Activated naive CD8-positive, alpha-beta T cell treated with anti-CD3 and anti-CD28 coated beads, Interleukin-2, amount 50 U/mL, for 24 hours (primary cell): ENCODE measurements at regions not wholly inside any gene's neighbourhood (a gene's known extent, or its start where the extent isn't known, plus 50 kb on each side); places are given as distances from the start of the nearest gene placed in this dataset.

ENCODE experiments used
- ATAC-seq: fragments of 150-1000 bp; cut with Tn5 transposase; one replicate; pipeline ENCODE4 v1.10.0; 2021
- DNase-seq: peaks from one replicate; pipeline ENCODE4 v3.0.0; 2021
- H3K27ac Mint-ChIP-seq: one replicate; pipeline ENCODE4 v1.8.0; 2021; ENCODE audit warnings: mild to moderate bottlenecking, mixed read lengths
- H3K27me3 Mint-ChIP-seq: one replicate; pipeline ENCODE4 v1.8.0; 2021; ENCODE audit warnings: mixed read lengths
- H3K36me3 Mint-ChIP-seq: one replicate; pipeline ENCODE4 v1.8.0; 2021; ENCODE audit warnings: low read depth, mixed read lengths
- H3K4me1 Mint-ChIP-seq: one replicate; pipeline ENCODE4 v1.8.0; 2021; ENCODE audit warnings: mixed read lengths
- H3K4me3 Mint-ChIP-seq: one replicate; pipeline ENCODE4 v1.8.0; 2021; ENCODE audit warnings: mild to moderate bottlenecking, moderate library complexity, mixed read lengths
- H3K9me3 Mint-ChIP-seq: one replicate; pipeline ENCODE4 v1.8.0; 2021; ENCODE audit warnings: mixed read lengths

DNA sequence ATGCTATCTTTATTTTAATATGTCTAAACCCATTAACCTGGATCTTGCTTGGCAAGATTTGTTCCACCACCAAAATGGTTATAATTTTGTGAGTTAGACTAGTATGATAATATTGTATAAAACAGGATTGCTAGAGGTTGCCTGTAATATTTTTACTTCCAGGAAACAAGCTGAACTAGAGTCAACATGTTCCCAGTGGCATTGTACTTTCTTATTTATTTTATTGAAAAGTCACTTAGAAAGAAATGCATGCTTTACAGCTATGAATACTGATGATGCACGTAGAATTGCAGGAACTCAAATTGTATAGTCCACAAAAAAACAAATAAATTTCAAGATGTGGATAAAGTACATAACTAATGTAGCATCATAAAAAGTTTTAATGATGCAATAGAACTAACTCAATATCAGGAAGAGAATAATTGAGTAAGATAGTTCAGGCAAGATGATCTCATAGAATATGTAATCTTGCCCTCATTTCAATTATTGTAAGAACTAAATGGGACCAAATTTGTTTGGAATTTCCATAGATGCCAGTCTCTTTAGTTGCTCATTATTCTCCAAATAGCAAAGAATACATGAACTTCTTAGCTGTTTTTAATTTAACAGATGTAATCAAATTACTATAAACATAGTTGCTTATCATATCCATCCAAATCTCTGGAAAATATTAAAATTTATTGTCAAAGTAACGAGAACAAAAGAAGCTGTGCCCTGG is 451.8 kb downstream of the COL12A1 start:
- no peak overlapping the region for H3K4me3 Mint-ChIP-seq
- H3K27ac Mint-ChIP-seq: no peak overlapping the region
- H3K9me3 Mint-ChIP-seq: no peaks in the 10 kb centered on the region
- no peaks in the 10 kb centered on the region for H3K36me3 Mint-ChIP-seq
- H3K27me3 Mint-ChIP-seq: no peaks in the 10 kb centered on the region
- no peak for ATAC-seq
- H3K4me1 Mint-ChIP-seq: no peaks in the 10 kb centered on the region
- DNase-seq: no peak

DNA sequence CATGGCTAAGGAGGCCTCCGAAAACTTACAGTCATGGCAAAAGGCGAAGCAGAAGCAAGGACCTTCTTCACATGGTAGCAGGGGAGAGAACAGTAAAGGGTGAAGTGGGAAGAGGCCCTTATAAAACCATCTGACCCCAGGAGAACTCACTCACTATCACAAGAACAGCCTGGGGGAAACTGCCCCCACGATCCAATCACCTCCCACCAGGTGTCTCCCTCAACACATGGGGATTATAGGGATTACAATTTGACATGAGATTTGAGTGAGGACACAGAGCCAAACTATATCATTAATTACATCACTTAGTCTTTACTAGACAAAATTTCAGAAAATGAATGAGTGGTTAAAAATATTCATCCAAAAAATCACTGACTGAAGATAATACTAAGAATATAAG is 453.6 kb downstream of the COL12A1 start:
- H3K9me3 Mint-ChIP-seq: no peaks in the 10 kb centered on the region
- no peak overlapping the region for H3K4me3 Mint-ChIP-seq
- DNase-seq: no peak
- no peaks in the 10 kb centered on the region for H3K27me3 Mint-ChIP-seq
- no peaks in the 10 kb centered on the region for H3K36me3 Mint-ChIP-seq
- H3K4me1 Mint-ChIP-seq: no peaks in the 10 kb centered on the region
- ATAC-seq: no peak
- H3K27ac Mint-ChIP-seq: no peak overlapping the region

DNA sequence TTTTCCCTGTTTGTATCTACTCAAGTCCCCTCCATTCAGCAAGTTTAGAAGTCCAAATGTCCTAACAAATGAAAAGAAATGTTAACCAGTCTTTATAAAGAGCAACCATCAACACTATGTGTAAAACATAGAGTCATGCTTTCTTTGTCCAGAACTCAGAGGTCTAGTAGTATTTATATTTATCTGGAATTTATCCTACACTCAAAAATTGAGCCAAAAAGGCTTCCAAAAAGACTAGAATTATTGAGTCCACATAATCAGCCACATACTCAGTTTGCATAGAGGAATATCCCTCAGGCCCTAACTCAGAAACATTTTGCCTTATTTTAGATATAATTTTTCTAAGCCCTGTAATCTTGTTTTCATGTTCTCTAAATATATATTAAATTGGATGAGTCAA is 455.0 kb downstream of the COL12A1 start:
- Mint-ChIP-seq H3K27me3 (no peaks in the 10 kb centered on the region), H3K4me1 (no peaks in the 10 kb centered on the region), H3K9me3 (no peaks in the 10 kb centered on the region), H3K36me3 (no peaks in the 10 kb centered on the region), H3K4me3 (no peak overlapping the region), H3K27ac (no peak overlapping the region)
- no peak for DNase-seq
- no peak for ATAC-seq

DNA sequence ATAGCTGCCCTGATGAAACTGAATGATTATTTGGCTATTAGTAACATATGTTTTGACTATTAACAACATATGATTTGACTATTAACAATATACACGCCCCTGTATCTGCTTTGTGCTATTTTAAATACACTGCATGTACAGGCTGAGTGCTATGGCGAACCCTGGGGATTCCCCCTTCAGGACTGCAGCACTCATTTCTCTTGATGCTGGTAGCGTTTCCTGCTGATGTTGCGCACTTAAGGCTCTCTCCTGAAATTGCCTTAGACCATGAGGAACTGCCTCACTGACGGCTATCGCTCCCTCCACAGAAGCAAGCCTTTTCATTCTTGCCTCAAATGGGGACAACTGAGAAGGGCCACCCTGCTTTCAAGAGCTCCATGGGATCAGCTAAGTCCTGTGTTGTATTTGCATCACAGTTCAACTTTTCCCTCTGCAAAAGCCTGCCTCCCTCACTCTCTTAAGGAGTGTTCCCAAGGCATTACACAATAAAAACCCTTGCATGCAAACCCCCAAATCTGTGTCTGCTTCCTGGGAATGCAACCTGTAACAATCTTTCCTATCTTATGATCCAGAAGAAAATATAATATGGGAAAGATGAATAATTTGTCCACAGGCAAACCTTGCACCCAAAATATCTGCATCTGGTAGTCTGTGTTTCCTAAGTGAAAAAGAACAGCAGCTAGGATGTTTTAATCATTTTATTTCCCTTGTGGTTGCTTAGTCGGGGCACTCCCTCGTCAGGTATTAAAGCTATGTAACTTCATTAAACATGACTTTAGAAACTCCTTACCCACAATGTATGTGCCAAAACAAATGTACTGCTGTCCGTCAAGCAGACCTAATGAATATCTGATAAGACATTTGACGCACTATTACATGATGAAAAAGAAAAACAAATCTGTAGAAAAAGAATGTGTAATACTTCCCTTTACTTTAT is 456.4 kb downstream of the COL12A1 start:
- DNase-seq (no peak), ATAC-seq (no peak)
- no peaks in the 10 kb centered on the region for H3K9me3 Mint-ChIP-seq
- no peaks in the 10 kb centered on the region for H3K4me1 Mint-ChIP-seq
- H3K4me3 Mint-ChIP-seq: no peak overlapping the region
- no peaks in the 10 kb centered on the region for H3K27me3 Mint-ChIP-seq
- H3K36me3 Mint-ChIP-seq: no peaks in the 10 kb centered on the region
- H3K27ac Mint-ChIP-seq: no peak overlapping the region

DNA sequence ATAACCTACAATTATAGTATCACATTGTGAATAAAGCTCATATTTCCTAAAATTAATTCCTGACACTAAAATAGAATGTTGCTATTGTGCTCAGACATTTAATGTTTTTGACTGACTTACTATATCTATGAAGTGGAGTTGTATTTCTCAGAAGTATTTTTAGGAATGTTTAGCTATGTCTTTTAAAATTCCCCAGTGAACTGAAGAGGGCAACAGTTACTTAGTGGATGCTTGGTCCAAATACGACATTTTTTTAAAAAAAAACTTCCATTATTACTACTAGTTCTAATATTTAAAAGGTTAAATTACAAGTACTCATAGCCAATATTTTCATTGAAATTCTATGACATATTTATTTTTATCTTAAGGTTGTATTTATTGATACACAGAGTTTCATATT is 460.2 kb downstream of the COL12A1 start:
- no peaks in the 10 kb centered on the region for H3K27me3 Mint-ChIP-seq
- no peaks in the 10 kb centered on the region for H3K4me1 Mint-ChIP-seq
- no peaks in the 10 kb centered on the region for H3K9me3 Mint-ChIP-seq
- no peak for DNase-seq
- ATAC-seq: no peak
- no peak overlapping the region for H3K27ac Mint-ChIP-seq
- no peaks in the 10 kb centered on the region for H3K36me3 Mint-ChIP-seq
- no peak overlapping the region for H3K4me3 Mint-ChIP-seq

DNA sequence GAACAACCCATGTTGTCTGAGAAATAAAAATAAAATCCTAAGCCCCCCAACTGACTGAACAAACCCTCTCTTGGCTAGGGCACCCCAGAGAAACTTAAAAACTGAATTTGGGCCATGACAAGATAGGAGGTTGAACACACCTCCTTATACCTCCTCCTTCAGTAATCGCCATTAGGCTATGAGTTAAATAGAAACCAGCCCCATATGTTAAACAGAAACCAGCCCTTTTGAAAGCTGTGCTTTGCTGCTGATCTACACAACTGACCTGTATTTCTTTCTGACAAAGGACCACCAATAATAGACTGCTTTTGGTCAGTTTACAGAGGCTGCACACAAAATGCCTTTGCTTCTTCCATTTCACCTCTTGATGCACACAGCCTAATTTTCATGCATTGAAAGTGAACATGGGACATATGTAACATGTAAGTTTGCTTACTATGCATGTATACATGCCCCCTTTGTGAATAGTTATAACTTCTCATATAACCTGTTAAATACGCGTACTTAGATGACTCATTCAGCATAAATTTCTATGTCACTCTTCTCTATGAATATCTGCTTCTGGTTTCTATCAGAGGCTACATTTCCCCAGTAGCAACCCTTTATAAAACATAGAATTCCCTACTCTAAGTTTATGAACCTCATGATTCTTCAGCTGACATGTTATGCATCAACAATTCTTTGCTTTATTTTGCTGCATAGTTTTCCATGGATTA is 462.9 kb downstream of the COL12A1 start:
- H3K9me3 Mint-ChIP-seq: no peaks in the 10 kb centered on the region
- no peak overlapping the region for H3K27ac Mint-ChIP-seq
- no peaks in the 10 kb centered on the region for H3K36me3 Mint-ChIP-seq
- ATAC-seq: no peak
- no peak overlapping the region for H3K4me3 Mint-ChIP-seq
- H3K27me3 Mint-ChIP-seq: no peaks in the 10 kb centered on the region
- no peak for DNase-seq
- no peaks in the 10 kb centered on the region for H3K4me1 Mint-ChIP-seq

DNA sequence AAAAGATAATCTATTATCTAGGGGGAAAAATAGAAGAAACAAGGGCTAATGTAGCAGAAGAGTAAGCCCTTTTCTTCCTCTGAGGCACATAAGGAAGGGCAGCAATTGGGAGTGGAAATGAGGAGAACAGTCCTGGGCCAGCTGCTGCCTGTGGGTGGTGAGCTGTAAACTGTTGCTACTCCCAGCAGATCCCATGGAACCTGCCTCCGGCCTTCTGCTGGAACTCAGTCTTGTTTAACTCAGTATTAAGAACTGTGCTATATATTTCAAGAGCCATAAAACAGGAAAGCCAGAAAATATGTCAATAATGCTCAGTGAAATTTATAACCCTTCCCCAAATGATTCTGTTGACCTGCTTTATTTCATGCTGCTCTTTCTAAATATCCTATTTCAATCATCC is 464.2 kb downstream of the COL12A1 start:
- no peak for ATAC-seq
- Mint-ChIP-seq H3K27ac (no peak overlapping the region), H3K9me3 (no peaks in the 10 kb centered on the region), H3K4me1 (no peaks in the 10 kb centered on the region), H3K4me3 (no peak overlapping the region), H3K36me3 (no peaks in the 10 kb centered on the region), H3K27me3 (no peaks in the 10 kb centered on the region)
- no peak for DNase-seq

DNA sequence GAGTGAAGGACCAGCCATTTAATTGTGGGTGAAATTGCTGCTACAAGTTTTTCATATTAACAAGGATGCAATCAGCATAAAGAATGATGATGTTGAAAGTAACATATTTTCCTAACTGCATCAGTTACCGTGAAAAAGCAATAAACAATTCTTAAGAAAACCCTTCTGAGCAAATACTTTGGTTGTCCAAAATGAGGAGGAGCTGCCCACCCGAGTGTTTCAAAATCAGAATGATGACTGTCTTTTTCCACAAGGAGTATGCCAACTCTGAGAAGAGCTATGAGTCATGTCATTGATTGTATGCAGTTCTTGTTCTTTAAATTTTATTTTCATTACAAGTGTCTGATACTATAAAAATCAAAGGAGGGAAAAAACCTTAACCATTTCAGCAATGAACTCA is 470.5 kb downstream of the COL12A1 start:
- H3K9me3 Mint-ChIP-seq: peaks cover 12% of the 10 kb centered on the region
- H3K27ac Mint-ChIP-seq: no peak overlapping the region
- ATAC-seq (no peak), DNase-seq (no peak)
- H3K4me1 Mint-ChIP-seq: no peaks in the 10 kb centered on the region
- H3K4me3 Mint-ChIP-seq: no peak overlapping the region
- H3K36me3 Mint-ChIP-seq: no peaks in the 10 kb centered on the region
- no peaks in the 10 kb centered on the region for H3K27me3 Mint-ChIP-seq

DNA sequence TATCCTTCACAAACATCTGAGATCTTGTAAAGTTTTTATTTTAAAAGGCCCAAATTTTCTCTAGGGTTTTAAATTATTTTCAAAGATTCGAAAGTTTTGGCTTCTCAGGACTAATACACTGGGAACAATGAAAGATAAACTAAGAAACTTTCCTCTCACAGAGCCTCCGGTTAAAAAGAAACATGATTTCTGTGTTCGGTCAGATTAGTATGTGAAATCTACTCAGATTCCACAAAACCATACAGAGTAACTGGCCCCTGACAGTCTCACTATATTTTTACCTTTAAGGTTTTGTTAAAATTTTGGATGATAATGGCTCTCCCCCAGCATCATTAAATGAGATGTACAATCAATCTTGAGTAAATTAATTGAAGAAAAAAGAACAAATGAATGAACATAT is 471.0 kb downstream of the COL12A1 start:
- no peak overlapping the region for H3K4me3 Mint-ChIP-seq
- H3K27ac Mint-ChIP-seq: no peak overlapping the region
- H3K4me1 Mint-ChIP-seq: no peaks in the 10 kb centered on the region
- no peaks in the 10 kb centered on the region for H3K27me3 Mint-ChIP-seq
- H3K9me3 Mint-ChIP-seq: peaks cover 12% of the 10 kb centered on the region
- ATAC-seq: no peak
- no peaks in the 10 kb centered on the region for H3K36me3 Mint-ChIP-seq
- no peak for DNase-seq

DNA sequence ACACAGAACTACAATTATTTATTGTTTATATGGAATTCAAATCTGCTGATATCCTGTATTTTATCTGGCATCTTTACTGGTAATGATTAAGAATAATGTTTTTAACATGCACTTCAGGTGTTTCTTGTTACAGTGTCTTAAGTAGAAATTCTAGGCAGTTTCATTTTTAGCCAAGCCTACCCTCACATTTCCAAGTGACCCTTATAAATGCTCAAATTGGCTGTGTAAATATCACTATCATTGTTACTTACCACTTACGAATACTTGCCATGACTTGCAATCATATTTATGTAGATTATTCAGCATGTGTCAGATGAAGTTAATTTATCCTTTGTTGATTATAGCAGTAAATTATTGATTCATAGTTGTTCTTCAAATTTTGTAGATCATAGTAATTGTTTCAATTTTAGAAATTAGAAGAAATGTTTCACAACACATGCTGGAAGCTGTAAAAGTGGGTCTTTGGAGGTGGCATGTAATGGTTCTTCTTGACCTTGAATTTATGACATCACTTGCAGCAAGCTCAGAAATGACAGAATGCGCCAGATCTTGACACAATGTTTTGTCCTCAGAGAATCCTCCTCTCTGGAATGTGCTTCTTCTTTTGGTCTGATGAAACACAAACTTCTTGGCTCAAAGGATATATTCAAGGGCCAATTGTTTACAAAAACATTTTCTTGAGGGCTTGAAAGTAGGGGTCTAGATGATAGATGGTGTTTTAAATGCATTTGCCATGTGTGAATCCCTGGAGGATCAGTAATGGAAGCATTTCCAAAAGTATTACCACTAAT is 471.8 kb downstream of the COL12A1 start:
- no peak for ATAC-seq
- DNase-seq: no peak
- no peaks in the 10 kb centered on the region for H3K4me1 Mint-ChIP-seq
- H3K9me3 Mint-ChIP-seq: peaks cover 12% of the 10 kb centered on the region
- H3K27ac Mint-ChIP-seq: no peak overlapping the region
- H3K27me3 Mint-ChIP-seq: no peaks in the 10 kb centered on the region
- H3K36me3 Mint-ChIP-seq: no peaks in the 10 kb centered on the region
- no peak overlapping the region for H3K4me3 Mint-ChIP-seq

DNA sequence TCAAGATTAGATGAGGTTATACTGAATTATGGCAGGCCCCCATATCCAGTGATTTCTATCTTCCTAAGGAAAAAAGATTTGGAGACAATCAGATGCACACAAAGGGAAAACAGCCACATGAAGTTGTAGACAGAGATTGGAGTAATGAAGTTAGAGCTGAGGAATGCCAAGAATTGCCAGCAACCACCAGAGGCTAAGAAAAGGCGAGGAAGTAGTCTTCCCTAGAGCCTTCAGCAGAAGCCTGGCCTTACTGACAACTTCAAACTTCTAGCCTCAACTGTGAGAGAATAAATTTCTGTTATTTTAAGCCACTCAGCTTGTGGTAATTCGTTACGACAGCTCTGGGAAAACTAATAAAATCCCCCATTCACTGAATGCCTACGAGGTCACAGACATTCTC is 473.9 kb downstream of the COL12A1 start:
- Mint-ChIP-seq H3K36me3 (no peaks in the 10 kb centered on the region), H3K9me3 (peaks cover 12% of the 10 kb centered on the region), H3K4me1 (no peaks in the 10 kb centered on the region), H3K27me3 (no peaks in the 10 kb centered on the region), H3K4me3 (no peak overlapping the region), H3K27ac (no peak overlapping the region)
- DNase-seq (no peak), ATAC-seq (no peak)

DNA sequence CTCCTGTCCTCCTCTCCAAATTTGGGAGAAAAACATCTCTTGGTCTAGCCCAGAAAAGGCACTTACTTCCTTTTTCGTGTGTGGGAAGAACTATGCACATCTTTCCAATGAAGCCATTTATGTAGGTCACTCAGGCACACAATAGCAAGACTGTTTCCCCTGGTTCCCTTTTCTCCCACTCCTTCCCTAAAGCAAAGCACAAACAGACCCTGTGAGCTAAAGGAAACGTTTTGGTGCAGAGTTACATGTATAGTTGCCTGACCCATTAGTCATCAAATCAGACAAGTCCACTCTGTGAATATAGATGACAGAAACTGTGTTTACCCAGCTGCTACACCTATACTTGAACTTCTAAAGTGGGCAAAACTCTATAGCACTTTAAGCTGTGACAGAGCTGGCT is 474.6 kb downstream of the COL12A1 start:
- ATAC-seq: no peak
- no peaks in the 10 kb centered on the region for H3K36me3 Mint-ChIP-seq
- H3K27ac Mint-ChIP-seq: no peak overlapping the region
- H3K4me3 Mint-ChIP-seq: no peak overlapping the region
- DNase-seq: no peak
- H3K27me3 Mint-ChIP-seq: no peaks in the 10 kb centered on the region
- peaks cover 10% of the 10 kb centered on the region for H3K9me3 Mint-ChIP-seq
- no peaks in the 10 kb centered on the region for H3K4me1 Mint-ChIP-seq

DNA sequence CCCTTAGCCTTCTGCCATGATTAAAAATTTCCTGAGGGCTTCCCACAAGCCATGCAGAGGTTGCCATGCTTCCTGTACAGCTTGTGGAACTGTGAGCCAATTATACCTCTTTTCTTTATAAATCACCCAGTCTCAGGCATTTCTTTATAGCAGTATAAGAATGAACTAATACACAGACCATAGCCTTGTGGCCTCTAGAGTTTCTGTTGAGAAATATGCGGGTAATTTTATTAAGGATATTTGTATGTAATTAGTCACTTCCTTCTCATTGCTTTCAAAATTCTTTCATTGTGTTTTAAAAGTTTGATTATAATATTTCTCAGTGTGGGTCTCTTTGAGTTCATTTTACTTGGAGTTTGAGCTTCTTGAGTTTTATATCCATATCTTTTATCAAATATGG is 484.9 kb downstream of the COL12A1 start:
- H3K9me3 Mint-ChIP-seq: no peaks in the 10 kb centered on the region
- DNase-seq (no peak), ATAC-seq (no peak)
- H3K27me3 Mint-ChIP-seq: no peaks in the 10 kb centered on the region
- H3K4me1 Mint-ChIP-seq: no peaks in the 10 kb centered on the region
- H3K4me3 Mint-ChIP-seq: no peak overlapping the region
- H3K27ac Mint-ChIP-seq: no peak overlapping the region
- H3K36me3 Mint-ChIP-seq: no peaks in the 10 kb centered on the region

DNA sequence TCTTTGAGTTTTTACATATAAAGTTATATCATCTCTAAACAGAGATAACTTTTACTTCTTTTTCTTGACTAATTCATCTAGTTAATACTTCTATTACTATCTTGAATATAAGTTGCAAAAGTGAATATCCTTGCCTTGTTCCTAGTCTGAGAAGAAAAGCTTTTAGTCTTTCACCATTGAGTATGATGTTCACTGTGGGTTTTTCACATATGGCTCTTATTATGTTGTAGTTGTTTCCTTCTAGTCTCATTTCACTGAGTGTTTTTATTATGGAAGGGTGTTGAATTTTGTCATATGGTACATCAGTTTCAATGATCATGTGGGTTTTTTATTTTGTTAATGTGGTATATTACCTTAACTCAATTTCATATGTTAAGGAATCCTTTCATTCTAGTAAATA is 488.3 kb downstream of the COL12A1 start:
- Mint-ChIP-seq H3K4me1 (no peaks in the 10 kb centered on the region), H3K27me3 (no peaks in the 10 kb centered on the region), H3K4me3 (no peak overlapping the region), H3K27ac (no peak overlapping the region), H3K9me3 (no peaks in the 10 kb centered on the region), H3K36me3 (no peaks in the 10 kb centered on the region)
- ATAC-seq (no peak), DNase-seq (no peak)
